GM20000 (cell line): ENCODE measurements at regions not wholly inside any gene's neighbourhood (a gene's known extent, or its start where the extent isn't known, plus 50 kb on each side); places are given as distances from the start of the nearest gene placed in this dataset.

Experiments
- DNase-seq: peaks from one replicate; pipeline ENCODE4 v3.0.0; 2012; ENCODE audit warnings: low spot score
- CTCF ChIP-seq: IDR thresholded peaks from 2 replicates; pipeline ENCODE4 v1.5.1; 2012; ENCODE audit warnings: mild to moderate bottlenecking, control low read depth; ENCODE audit errors: extremely low read depth, missing control alignments

GRCh38 chr13:60214213-60215055 lies 50.7 kb upstream of the DIAPH3 start:
- no peak for TF ChIP-seq CTCF
- no peak for DNase-seq

GRCh38 chr13:60220072-60220471 lies 56.3 kb upstream of the DIAPH3 start:
- DNase-seq = no peak
- TF ChIP-seq CTCF = no peak

GRCh38 chr13:60221581-60221980 lies 57.9 kb upstream of the DIAPH3 start:
- DNase-seq = no peak
- TF ChIP-seq CTCF = no peak

GRCh38 chr13:60226507-60226906 lies 62.8 kb upstream of the DIAPH3 start:
- no peak for DNase-seq
- no peak for TF ChIP-seq CTCF

GRCh38 chr13:60227158-60227557 lies 63.4 kb upstream of the DIAPH3 start:
- TF ChIP-seq CTCF = no peak
- no peak for DNase-seq

- no peak for DNase-seq
- no peak for TF ChIP-seq CTCF
Observed at GRCh38 chr13:60229708-60230272, 66.1 kb upstream of the DIAPH3 start.

- DNase-seq = no peak
- TF ChIP-seq CTCF = no peak
Observed at GRCh38 chr13:60230593-60230992, 66.9 kb upstream of the DIAPH3 start.
